ENCODE measurements at regions not wholly inside any gene's neighbourhood (a gene's known extent, or its start where the extent isn't known, plus 50 kb on each side); places are given as distances from the start of the nearest gene placed in this dataset.

- TF ChIP-seq YY1 (IDR thresholded peaks at IDR 0.05; ENCODE audit: low read depth) (no peak), CEBPB (IDR thresholded peaks at IDR 0.05) (no peak), FOXM1 (IDR thresholded peaks at IDR 0.05; ENCODE audit: borderline replicate concordance, low read depth) (no peak), TCF12 (IDR thresholded peaks at IDR 0.05; ENCODE audit: low read depth) (no peak), TEAD4 (IDR thresholded peaks at IDR 0.05) (no peak), USF1 (IDR thresholded peaks at IDR 0.05) (no peak), REST (IDR thresholded peaks at IDR 0.05; ENCODE audit: low read depth) (no peak), EGR1 (IDR thresholded peaks at IDR 0.05) (no peak), NFIC (IDR thresholded peaks at IDR 0.05) (no peak), ZBTB7A (IDR thresholded peaks at IDR 0.05; ENCODE audit: low read depth) (no peak)
Measured at GRCh38 chrX:142742581-142742980, 283.1 kb upstream of the SPANXN4 start.

- no peak for TF ChIP-seq RAD21 (IDR thresholded peaks at IDR 0.05; ENCODE audit: low read depth)
- no peak for TF ChIP-seq USF1 (IDR thresholded peaks at IDR 0.05)
- TF ChIP-seq FOXM1 (IDR thresholded peaks at IDR 0.05; ENCODE audit: borderline replicate concordance, low read depth): no peak
- TF ChIP-seq CREB1 (IDR thresholded peaks at IDR 0.05; ENCODE audit: low read depth): no peak
- no peak for TF ChIP-seq MAX (IDR thresholded peaks at IDR 0.05)
- no peak for TF ChIP-seq TAF1 (IDR thresholded peaks at IDR 0.05; ENCODE audit: low read depth)
- no peak for TF ChIP-seq ZBTB7A (IDR thresholded peaks at IDR 0.05; ENCODE audit: low read depth)
- TF ChIP-seq YY1 (IDR thresholded peaks at IDR 0.05; ENCODE audit: low read depth): no peak
- no peak for TF ChIP-seq TEAD4 (IDR thresholded peaks at IDR 0.05)
- TF ChIP-seq CEBPB (IDR thresholded peaks at IDR 0.05): no peak
- TF ChIP-seq REST (IDR thresholded peaks at IDR 0.05; ENCODE audit: low read depth): no peak
- no peak for TF ChIP-seq EGR1 (IDR thresholded peaks at IDR 0.05)
- no peak for TF ChIP-seq TCF12 (IDR thresholded peaks at IDR 0.05; ENCODE audit: low read depth)
- no peak for TF ChIP-seq EP300 (IDR thresholded peaks at IDR 0.05; ENCODE audit: borderline replicate concordance)
- TF ChIP-seq NFIC (IDR thresholded peaks at IDR 0.05): no peak
Measured at GRCh38 chrX:142733327-142733726, 292.4 kb upstream of the SPANXN4 start.

- no peak for TF ChIP-seq NFIC (IDR thresholded peaks at IDR 0.05)
- TF ChIP-seq ZBTB7A (IDR thresholded peaks at IDR 0.05; ENCODE audit: low read depth): no peak
- no peak for TF ChIP-seq YY1 (IDR thresholded peaks at IDR 0.05; ENCODE audit: low read depth)
- no peak for TF ChIP-seq TCF12 (IDR thresholded peaks at IDR 0.05; ENCODE audit: low read depth)
- TF ChIP-seq TAF1 (IDR thresholded peaks at IDR 0.05; ENCODE audit: low read depth): no peak
- TF ChIP-seq TEAD4 (IDR thresholded peaks at IDR 0.05): no peak
- no peak for TF ChIP-seq CEBPB (IDR thresholded peaks at IDR 0.05)
- TF ChIP-seq EP300 (IDR thresholded peaks at IDR 0.05; ENCODE audit: borderline replicate concordance): no peak
- no peak for TF ChIP-seq MAX (IDR thresholded peaks at IDR 0.05)
- no peak for TF ChIP-seq EGR1 (IDR thresholded peaks at IDR 0.05)
- TF ChIP-seq CREB1 (IDR thresholded peaks at IDR 0.05; ENCODE audit: low read depth): no peak
- TF ChIP-seq RAD21 (IDR thresholded peaks at IDR 0.05; ENCODE audit: low read depth): no peak
- no peak for TF ChIP-seq FOXM1 (IDR thresholded peaks at IDR 0.05; ENCODE audit: borderline replicate concordance, low read depth)
- no peak for TF ChIP-seq USF1 (IDR thresholded peaks at IDR 0.05)
- no peak for TF ChIP-seq REST (IDR thresholded peaks at IDR 0.05; ENCODE audit: low read depth)
Measured at GRCh38 chrX:142711796-142712290, 313.9 kb upstream of the SPANXN4 start.

- TF ChIP-seq MAX (IDR thresholded peaks at IDR 0.05): no peak
- TF ChIP-seq USF1 (IDR thresholded peaks at IDR 0.05): no peak
- no peak for TF ChIP-seq CREB1 (IDR thresholded peaks at IDR 0.05; ENCODE audit: low read depth)
- TF ChIP-seq RAD21 (IDR thresholded peaks at IDR 0.05; ENCODE audit: low read depth): no peak
- TF ChIP-seq EP300 (IDR thresholded peaks at IDR 0.05; ENCODE audit: borderline replicate concordance): no peak
- TF ChIP-seq NFIC (IDR thresholded peaks at IDR 0.05): no peak
- no peak for TF ChIP-seq YY1 (IDR thresholded peaks at IDR 0.05; ENCODE audit: low read depth)
- TF ChIP-seq REST (IDR thresholded peaks at IDR 0.05; ENCODE audit: low read depth): no peak
- TF ChIP-seq TCF12 (IDR thresholded peaks at IDR 0.05; ENCODE audit: low read depth): no peak
- no peak for TF ChIP-seq TAF1 (IDR thresholded peaks at IDR 0.05; ENCODE audit: low read depth)
- no peak for TF ChIP-seq FOXM1 (IDR thresholded peaks at IDR 0.05; ENCODE audit: borderline replicate concordance, low read depth)
- no peak for TF ChIP-seq CEBPB (IDR thresholded peaks at IDR 0.05)
- TF ChIP-seq TEAD4 (IDR thresholded peaks at IDR 0.05): no peak
- TF ChIP-seq ZBTB7A (IDR thresholded peaks at IDR 0.05; ENCODE audit: low read depth): no peak
- TF ChIP-seq EGR1 (IDR thresholded peaks at IDR 0.05): no peak
Measured at GRCh38 chrX:142702749-142703148, 323.0 kb upstream of the SPANXN4 start.

Measured in Ishikawa (cell line).